ENCODE measurements at regions not wholly inside any gene's neighbourhood (a gene's known extent, or its start where the extent isn't known, plus 50 kb on each side); places are given as distances from the start of the nearest gene placed in this dataset.

GRCh38 chr20:57004951-57005933 is 261.2 kb downstream of the BMP7 start:
- DNase-seq, result no peak

GRCh38 chr20:57006411-57007170 is 259.9 kb downstream of the BMP7 start:
- DNase-seq, result no peak

DNA sequence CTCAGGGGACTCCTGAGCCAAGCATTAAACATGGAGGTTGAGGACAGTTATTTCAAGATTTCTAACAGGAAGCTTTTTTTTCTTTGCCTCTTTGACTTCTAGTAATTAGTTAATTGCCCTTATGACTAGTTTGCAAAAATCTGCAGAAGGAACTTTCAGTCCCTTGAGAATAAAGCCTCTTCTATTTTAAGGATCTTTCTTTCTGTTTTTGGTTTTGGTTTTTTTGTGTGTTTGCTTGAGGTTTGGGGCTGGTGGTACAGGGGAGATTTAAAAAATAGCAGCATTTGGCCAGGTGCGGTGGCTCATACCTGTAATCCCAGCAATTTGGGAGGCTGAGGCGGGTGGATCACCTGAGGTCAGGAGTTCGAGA is 259.3 kb downstream of the BMP7 start:
- DNase-seq, result no peak

DNA sequence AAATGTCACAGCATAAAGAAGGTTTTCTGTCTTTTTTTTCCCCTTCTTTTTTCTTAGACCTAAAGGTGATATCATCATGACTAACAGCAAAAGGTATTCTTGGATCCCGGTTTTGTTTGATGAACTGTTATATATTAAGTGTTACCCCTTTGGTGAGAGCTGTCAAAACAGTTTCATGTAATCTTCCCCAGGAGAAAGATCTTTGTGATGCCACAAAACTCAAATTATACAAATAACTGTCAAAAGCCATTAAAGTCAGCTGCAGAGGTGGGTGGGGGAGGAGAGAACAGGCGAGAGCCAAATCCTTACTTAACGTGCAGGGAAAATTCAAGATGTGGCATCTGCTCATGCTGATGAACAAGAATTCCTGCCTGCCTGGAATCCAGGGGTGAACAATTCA is 258.2 kb downstream of the BMP7 start:
- no peak for DNase-seq

DNA sequence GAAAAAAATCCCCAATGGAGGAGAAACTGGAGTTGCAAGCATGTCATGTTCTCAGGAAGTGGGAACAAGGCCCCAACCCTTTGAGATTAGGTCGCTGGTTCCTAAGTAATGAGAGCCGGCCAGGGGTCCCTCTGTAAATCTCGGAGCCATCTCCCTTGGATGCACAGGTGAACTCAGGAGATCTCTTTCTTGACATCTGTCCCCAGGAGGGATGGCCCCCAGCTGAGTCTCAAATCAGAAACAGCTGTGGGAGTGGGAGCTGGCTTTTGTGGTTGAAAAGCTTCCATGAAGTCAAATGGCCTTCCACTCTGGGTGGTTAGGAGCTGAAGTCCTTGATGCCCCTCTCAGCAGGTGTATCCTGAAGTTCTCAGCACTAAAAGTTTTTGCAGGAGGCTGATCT is 257.1 kb downstream of the BMP7 start:
- DNase-seq, result no peak

GRCh38 chr20:57009775-57010174 is 256.7 kb downstream of the BMP7 start:
- DNase-seq, result no peak

DNA sequence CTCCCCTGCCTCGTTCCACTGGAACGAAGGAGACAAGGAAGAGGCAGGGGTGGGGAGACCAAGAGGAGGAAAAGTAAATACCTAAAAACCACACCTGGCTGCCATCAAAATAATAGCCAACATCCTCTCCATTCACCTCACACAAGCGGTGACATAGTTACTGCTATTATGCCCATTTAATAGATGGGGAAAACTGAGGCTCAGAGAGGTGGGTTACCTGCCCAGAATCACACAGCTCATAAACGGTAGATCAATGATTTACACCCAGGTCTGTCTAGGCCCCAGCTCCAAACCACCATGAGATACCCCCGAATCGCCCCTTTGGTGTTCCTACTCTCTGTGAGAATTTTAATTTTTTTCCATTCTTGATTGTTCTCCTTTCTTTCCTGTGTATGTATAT is 253.8 kb downstream of the BMP7 start:
- no peak for DNase-seq

GRCh38 chr20:57013217-57013616 is 253.2 kb downstream of the BMP7 start:
- DNase-seq, result no peak

DNA sequence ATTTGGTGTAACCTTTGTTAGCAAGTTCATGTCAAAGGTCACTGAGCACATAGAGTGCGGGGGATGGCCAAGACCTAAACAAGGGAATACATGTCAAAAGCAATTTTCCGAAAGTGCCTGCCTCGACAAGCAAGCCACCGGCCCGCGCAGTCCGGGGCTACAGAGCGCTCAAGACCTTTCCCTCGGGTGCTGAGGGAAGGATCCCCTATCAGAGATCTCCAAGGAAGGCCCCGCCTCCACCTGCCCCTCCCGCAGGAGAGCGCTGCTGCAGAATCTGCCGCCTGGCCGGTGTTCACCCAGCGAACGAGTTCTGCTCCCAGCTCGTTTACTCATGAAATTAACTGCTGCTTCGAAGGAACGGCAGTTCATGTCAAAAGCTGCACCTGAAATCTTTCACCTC is 252.7 kb downstream of the BMP7 start:
- DNase-seq, result no peak

DNA sequence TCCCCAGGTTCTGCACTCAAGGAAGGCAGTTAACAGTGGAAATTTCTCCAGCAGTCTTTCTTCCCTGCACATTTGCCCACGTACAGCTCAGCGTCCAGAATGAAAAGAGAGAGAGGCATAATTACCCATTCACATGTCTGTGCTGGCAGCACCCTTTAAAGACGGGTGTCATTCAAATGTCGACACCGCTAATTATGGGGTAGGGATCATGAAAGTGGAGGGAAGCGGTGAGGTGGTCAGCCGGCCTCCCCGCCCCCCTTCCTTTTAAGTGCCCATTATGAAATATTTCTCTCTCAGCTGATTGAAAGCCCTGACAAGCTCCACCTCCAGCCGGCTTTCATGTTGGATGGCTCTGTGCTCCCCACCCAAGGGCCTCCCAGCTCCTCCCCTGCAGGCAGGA is 246.1 kb downstream of the BMP7 start:
- no peak for DNase-seq

GRCh38 chr20:57022306-57022705 is 244.1 kb downstream of the BMP7 start:
- DNase-seq, result no peak

GRCh38 chr20:57023007-57023406 is 243.4 kb downstream of the BMP7 start:
- no peak for DNase-seq

- no peak for DNase-seq
Observed at GRCh38 chr20:57023997-57024396, 242.4 kb downstream of the BMP7 start.

GRCh38 chr20:57024849-57025248 is 241.6 kb downstream of the BMP7 start:
- DNase-seq, result no peak

- no peak for DNase-seq
Observed at GRCh38 chr20:57025261-57025660, 241.2 kb downstream of the BMP7 start.

DNA sequence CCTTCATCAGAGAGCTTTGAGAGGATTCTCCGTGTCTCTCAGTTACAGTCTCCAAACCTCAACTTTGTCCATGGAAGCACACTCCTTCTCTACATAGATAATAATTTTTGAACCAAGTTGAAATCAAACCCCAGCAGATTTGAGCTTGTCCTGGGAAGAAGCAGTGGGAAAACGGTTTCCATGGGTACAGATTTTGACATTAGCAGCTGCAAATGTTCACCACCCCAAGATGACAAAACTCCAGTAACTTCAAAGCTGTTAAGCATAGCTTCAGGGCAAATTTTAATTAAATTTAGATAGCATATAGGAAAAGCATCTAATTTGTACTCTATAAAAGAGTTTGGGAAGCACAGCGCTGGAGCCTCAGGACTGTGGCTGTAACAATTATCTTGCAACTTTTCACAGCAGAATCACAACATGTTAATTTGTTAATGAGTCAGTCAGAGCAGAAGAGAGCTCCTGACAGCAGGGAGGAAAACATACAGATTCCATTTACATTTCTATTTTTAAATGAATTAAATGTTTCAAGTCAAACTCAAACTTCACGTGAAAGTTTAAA is 240.7 kb downstream of the BMP7 start:
- DNase-seq, result no peak

- no peak for DNase-seq
Observed at GRCh38 chr20:57027777-57028176, 238.7 kb downstream of the BMP7 start.

GRCh38 chr20:57030611-57031600 is 235.5 kb downstream of the BMP7 start:
- DNase-seq, result no peak

DNA sequence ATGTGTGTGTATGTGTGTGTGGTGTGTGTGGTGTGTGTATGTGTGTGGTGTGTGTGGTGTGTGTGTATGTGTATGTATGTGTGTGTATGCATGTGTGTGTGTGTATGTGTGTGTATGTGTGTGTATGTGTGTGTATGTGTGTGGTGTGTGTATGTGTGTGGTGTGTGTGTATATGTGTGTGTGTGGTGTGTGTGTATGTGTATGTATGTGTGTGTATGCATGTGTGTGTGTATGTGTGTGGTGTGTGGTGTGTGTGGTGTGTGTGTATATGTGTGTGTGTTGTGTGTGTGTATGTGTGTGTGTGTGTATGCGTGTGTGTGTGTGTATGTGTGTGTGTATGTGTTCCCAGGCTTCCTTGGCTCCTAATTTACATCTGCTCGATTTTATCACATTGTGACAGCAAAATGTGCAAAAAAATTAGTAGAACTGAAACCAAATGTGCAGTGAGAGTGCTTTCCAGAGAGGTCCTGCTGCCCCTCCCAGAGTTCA is 234.5 kb downstream of the BMP7 start:
- DNase-seq, result no peak

DNA sequence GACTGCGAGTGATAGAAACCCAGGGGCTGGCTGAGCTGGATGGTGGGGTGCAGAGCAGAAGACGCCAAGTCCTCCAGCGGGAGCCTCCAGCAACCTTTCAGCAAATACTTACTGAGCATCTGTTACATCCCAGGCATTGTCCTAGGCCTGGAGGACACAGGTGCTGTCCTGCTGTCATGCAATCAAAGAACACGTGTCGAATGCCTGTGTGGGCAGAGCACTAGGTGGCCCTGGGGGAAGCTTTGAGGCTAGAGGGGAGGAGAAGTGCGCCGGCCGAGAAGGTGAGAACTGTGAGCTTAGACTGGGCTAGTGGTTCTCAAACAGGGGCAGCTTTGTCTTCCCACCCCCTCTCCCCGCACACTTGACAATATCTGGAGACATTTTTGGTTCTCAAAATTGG is 233.6 kb downstream of the BMP7 start:
- DNase-seq, result no peak

- DNase-seq, result no peak
Observed at GRCh38 chr20:57034001-57034400, 232.4 kb downstream of the BMP7 start.

DNA sequence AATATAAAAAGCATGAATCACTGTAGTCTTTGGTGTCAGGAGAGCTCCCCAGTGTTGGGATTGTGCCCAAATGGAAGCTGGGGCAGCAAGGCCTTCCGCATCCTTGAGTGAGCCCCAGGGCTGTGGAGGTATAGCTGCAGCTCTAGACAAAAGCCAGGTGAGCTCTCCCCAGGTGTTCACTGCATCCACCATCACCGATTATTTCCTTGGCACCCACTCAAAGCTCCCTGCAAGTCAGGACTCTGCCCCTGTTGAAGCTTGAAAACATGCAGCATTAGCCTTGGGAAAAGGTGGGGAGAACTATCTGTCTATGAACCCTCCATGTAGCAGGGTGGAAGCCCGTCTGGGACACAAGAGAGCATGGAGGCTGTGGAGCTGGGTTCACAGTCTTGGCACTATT is 228.8 kb downstream of the BMP7 start:
- DNase-seq, result no peak
